HEK293T (cell line): ENCODE measurements at regions not wholly inside any gene's neighbourhood (a gene's known extent, or its start where the extent isn't known, plus 50 kb on each side); places are given as distances from the start of the nearest gene placed in this dataset.

Experiments
- CTCF ChIA-PET: fragments of 350-600 bp; formaldehyde crosslinking; extraction: SDS; loops from one replicate; lab custom pipeline; 2021; ENCODE audit warnings: antibody characterized with exemption, inconsistent platforms; lab: Yijun Ruan, JAX
- POLR2A ChIA-PET: fragments of 350-600 bp; formaldehyde crosslinking; extraction: SDS; loops from one replicate; lab custom pipeline; 2020; ENCODE audit warnings: antibody characterized with exemption, inconsistent platforms; lab: Yijun Ruan, JAX
- DNase-seq: peaks from one replicate; pipeline ENCODE4 v3.0.0; 2012; ENCODE audit warnings: mixed read lengths; ENCODE audit errors: extremely low spot score
- ARNT ChIP-seq: fragments of 450-650 bp; IDR thresholded peaks from 2 replicates; pipeline ENCODE4 v1.6.1; 2017; ENCODE audit warnings: mild to moderate bottlenecking
- BHLHE40 ChIP-seq: fragments of 450-650 bp; IDR thresholded peaks from 2 replicates; pipeline ENCODE4 v1.6.1; 2016; ENCODE audit warnings: mild to moderate bottlenecking, moderate library complexity, borderline replicate concordance
- CTBP1 ChIP-seq: fragments of 450-650 bp; IDR thresholded peaks from 2 replicates; pipeline ENCODE4 v1.6.1; 2016; ENCODE audit warnings: borderline replicate concordance
- ELF4 ChIP-seq: fragments of 450-650 bp; IDR thresholded peaks from 2 replicates; pipeline ENCODE4 v1.6.1; 2017; ENCODE audit warnings: antibody characterized with exemption
- FOXA1 ChIP-seq: fragments of 450-650 bp; IDR thresholded peaks from 2 replicates; pipeline ENCODE4 v1.6.1; 2016; ENCODE audit warnings: mild to moderate bottlenecking
- FOXK2 ChIP-seq: fragments of 450-650 bp; IDR thresholded peaks from 2 replicates; pipeline ENCODE4 v1.6.1; 2016; ENCODE audit warnings: mild to moderate bottlenecking
- FOXM1 ChIP-seq: fragments of 450-650 bp; IDR thresholded peaks from 2 replicates; pipeline ENCODE4 v1.6.1; 2017; ENCODE audit warnings: mild to moderate bottlenecking, borderline replicate concordance
- HDGF ChIP-seq: fragments of 450-650 bp; IDR thresholded peaks from 2 replicates; pipeline ENCODE4 v1.6.1; 2017; ENCODE audit warnings: antibody characterized with exemption, borderline replicate concordance
- L3MBTL2 ChIP-seq: fragments of 450-650 bp; conservative IDR thresholded peaks from 2 replicates; pipeline ENCODE4 v1.6.1; 2016; ENCODE audit warnings: mild to moderate bottlenecking
- LEF1 ChIP-seq: fragments of 450-650 bp; IDR thresholded peaks from 2 replicates; pipeline ENCODE4 v1.6.1; 2017; ENCODE audit warnings: mild to moderate bottlenecking, borderline replicate concordance
- NFRKB ChIP-seq: fragments of 450-650 bp; IDR thresholded peaks from 2 replicates; pipeline ENCODE4 v1.6.1; 2016; ENCODE audit warnings: mild to moderate bottlenecking, moderate library complexity
- PKNOX1 ChIP-seq: fragments of 450-650 bp; IDR thresholded peaks from 2 replicates; pipeline ENCODE4 v1.6.1; 2016
- SP1 ChIP-seq: fragments of 450-650 bp; IDR thresholded peaks from 2 replicates; pipeline ENCODE4 v1.6.1; 2017
- SUZ12 ChIP-seq: fragments of 450-650 bp; IDR thresholded peaks from 2 replicates; pipeline ENCODE4 v1.6.1; 2016; ENCODE audit warnings: mild to moderate bottlenecking
- TARDBP ChIP-seq: fragments of 450-650 bp; IDR thresholded peaks from 2 replicates; pipeline ENCODE4 v1.6.1; 2016
- ZNF384 ChIP-seq: fragments of 450-650 bp; IDR thresholded peaks from 2 replicates; pipeline ENCODE4 v1.6.1; 2016

GRCh38 chr10:63994371-63994770 is 473.2 kb downstream of the REEP3 start:
- ChIA-PET CTCF (interaction anchor here (0.8 kb wide), 1 partner anchor 14 kb away, joined by 3 read pairs; no protein-coding TSS in a partner anchor), POLR2A (no interaction called here)
- TF ChIP-seq SP1 (no peak), LEF1 (no peak), PKNOX1 (no peak), NFRKB (no peak), FOXK2 (no peak), BHLHE40 (no peak), ARNT (no peak), FOXM1 (no peak), ZNF384 (no peak), CTBP1 (no peak), ELF4 (no peak)
- no peak for DNase-seq

GRCh38 chr10:64007157-64007556 is 486.0 kb downstream of the REEP3 start:
- TF ChIP-seq ELF4 = no peak
- TF ChIP-seq FOXM1 = no peak
- TF ChIP-seq SP1 = no peak
- TF ChIP-seq SUZ12 = no peak
- TF ChIP-seq FOXA1 = no peak
- no peak for TF ChIP-seq ARNT
- no peak for TF ChIP-seq TARDBP
- TF ChIP-seq LEF1 = no peak
- TF ChIP-seq HDGF = no peak
- TF ChIP-seq BHLHE40 = no peak
- TF ChIP-seq ZNF384 = no peak
- no peak for TF ChIP-seq L3MBTL2
- TF ChIP-seq FOXK2 = no peak
- TF ChIP-seq CTBP1 = no peak
- no peak for TF ChIP-seq NFRKB
- TF ChIP-seq PKNOX1 = no peak
- no peak for DNase-seq
- CTCF ChIA-PET = no interaction called here
- POLR2A ChIA-PET = no interaction called here

GRCh38 chr10:64010711-64011110 is 489.5 kb downstream of the REEP3 start:
- DNase-seq = no peak
- POLR2A ChIA-PET = no interaction called here
- CTCF ChIA-PET = no interaction called here
- no peak for TF ChIP-seq BHLHE40
- TF ChIP-seq FOXA1 = no peak
- no peak for TF ChIP-seq ARNT
- no peak for TF ChIP-seq NFRKB
- TF ChIP-seq FOXK2 = no peak
- no peak for TF ChIP-seq HDGF
- no peak for TF ChIP-seq ELF4
- no peak for TF ChIP-seq SP1

GRCh38 chr10:64011912-64012714 is 490.9 kb downstream of the REEP3 start:
- CTCF ChIA-PET = no interaction called here
- DNase-seq = no peak
- TF ChIP-seq LEF1 (no peak), ARNT (no peak), HDGF (no peak), L3MBTL2 (no peak)
- POLR2A ChIA-PET = no interaction called here

GRCh38 chr10:64014281-64014680 is 493.1 kb downstream of the REEP3 start:
- DNase-seq = no peak
- TF ChIP-seq LEF1 (no peak), FOXK2 (no peak), HDGF (no peak), ARNT (no peak), PKNOX1 (no peak), SUZ12 (no peak), ELF4 (no peak), L3MBTL2 (no peak), ZNF384 (no peak), FOXM1 (no peak), SP1 (no peak)
- CTCF ChIA-PET = interaction anchor here (0.7 kb wide), 1 partner anchor 148 kb away, joined by 3 read pairs; no protein-coding TSS in a partner anchor
- POLR2A ChIA-PET = no interaction called here

GRCh38 chr10:64023926-64024470 is 502.8 kb downstream of the REEP3 start:
- TF ChIP-seq FOXM1 = no peak
- TF ChIP-seq NFRKB = no peak
- TF ChIP-seq HDGF = no peak
- no peak for TF ChIP-seq CTBP1
- TF ChIP-seq ZNF384 = no peak
- TF ChIP-seq SUZ12 = no peak
- TF ChIP-seq ELF4 = no peak
- no peak for TF ChIP-seq BHLHE40
- no peak for TF ChIP-seq ARNT
- TF ChIP-seq PKNOX1 = no peak
- TF ChIP-seq TARDBP = no peak
- TF ChIP-seq SP1 = no peak
- no peak for TF ChIP-seq L3MBTL2
- POLR2A ChIA-PET = no interaction called here

More at GRCh38 chr10:64023926-64024470, 502.8 kb downstream of the REEP3 start:
- no peak for DNase-seq
- CTCF ChIA-PET = no interaction called here
